Smooth muscle cell (in vitro differentiated cells): ENCODE measurements at regions not wholly inside any gene's neighbourhood (a gene's known extent, or its start where the extent isn't known, plus 50 kb on each side); places are given as distances from the start of the nearest gene placed in this dataset.

Experiments
- DNase-seq: peaks from one replicate; lab custom pipeline; 2025; ENCODE audit not compliant: unreplicated experiment; lab: John Stamatoyannopoulos, UW
- H2AFZ ChIP-seq: fragments of 200-600 bp; sonication (generic); 2 replicates; pipeline ENCODE4 v1.6.0; 2016; ENCODE audit warnings: antibody characterized with exemption, low read depth, mild to moderate bottlenecking
- H3F3A ChIP-seq: fragments of 200-600 bp; sonication (generic); 2 replicates; pipeline ENCODE4 v1.6.0; 2017; ENCODE audit warnings: antibody characterized with exemption, low read depth
- H3K27ac ChIP-seq: fragments of 200-600 bp; sonication (generic); 2 replicates; pipeline ENCODE4 v1.5.1; 2016; ENCODE audit warnings: low read depth, mild to moderate bottlenecking
- H3K27me3 ChIP-seq: fragments of 200-600 bp; sonication (generic); 2 replicates; pipeline ENCODE4 v1.6.1; 2016; ENCODE audit warnings: low read depth, mild to moderate bottlenecking
- H3K36me3 ChIP-seq: fragments of 200-600 bp; sonication (generic); 2 replicates; pipeline ENCODE4 v1.5.1; 2016; ENCODE audit warnings: low read depth
- H3K4me1 ChIP-seq: fragments of 200-600 bp; sonication (generic); 2 replicates; pipeline ENCODE4 v1.5.1; 2016; ENCODE audit warnings: low read depth
- H3K4me2 ChIP-seq: fragments of 200-600 bp; sonication (generic); 2 replicates; pipeline ENCODE4 v1.6.0; 2016; ENCODE audit warnings: mild to moderate bottlenecking
- H3K4me3 ChIP-seq: fragments of 200-600 bp; sonication (generic); 2 replicates; pipeline ENCODE4 v1.5.1; 2016; ENCODE audit warnings: mild to moderate bottlenecking
- H3K79me2 ChIP-seq: fragments of 200-600 bp; sonication (generic); 2 replicates; pipeline ENCODE4 v1.6.0; 2016; ENCODE audit warnings: low read depth, mild to moderate bottlenecking
- H3K9ac ChIP-seq: fragments of 200-600 bp; sonication (generic); 2 replicates; pipeline ENCODE4 v1.6.0; 2016; ENCODE audit warnings: low read depth
- H3K9me3 ChIP-seq: fragments of 200-600 bp; sonication (generic); replicated peaks from 2 replicates; pipeline ENCODE4 v1.5.1; 2016; ENCODE audit warnings: low read depth
- H4K20me1 ChIP-seq: fragments of 200-600 bp; sonication (generic); 2 replicates; pipeline ENCODE4 v1.6.0; 2016; ENCODE audit warnings: low read depth
- CTCF ChIP-seq: fragments of 200-600 bp; sonication (generic); IDR thresholded peaks from 2 replicates; pipeline ENCODE4 v1.5.1; 2017; ENCODE audit warnings: borderline replicate concordance, mild to moderate bottlenecking, antibody characterized with exemption; ENCODE audit not compliant: insufficient read depth, poor library complexity, severe bottlenecking
- WGBS: methylation state at CpG from one replicate; pipeline ENCODE4 v1.1.7; 2016; ENCODE audit warnings: low lambda C conversion rate; 5-methylcytosine and 5-hydroxymethylcytosine counted together

GRCh38 chr13:80591976-80592740 lies 251.2 kb upstream of the SPRY2 start:
- 96% methylated on average over 4 of the region's 4 CpGs for WGBS

GRCh38 chr13:80590551-80590950 lies 249.6 kb upstream of the SPRY2 start:
- WGBS: 85% methylated on average over 3 of the region's 3 CpGs
- Histone ChIP-seq H3K9me3 (no peaks in the 10 kb centered on the region), H3K79me2 (no peaks in the 10 kb centered on the region), H3K4me2 (no peak overlapping the region), H3K27me3 (no peaks in the 10 kb centered on the region), H3F3A (no peaks in the 10 kb centered on the region), H2AFZ (no peak overlapping the region), H3K4me3 (no peak overlapping the region), H3K36me3 (no peaks in the 10 kb centered on the region), H3K4me1 (no peaks in the 10 kb centered on the region), H3K9ac (no peak overlapping the region), H4K20me1 (no peaks in the 10 kb centered on the region), H3K27ac (no peak overlapping the region)
- DNase-seq: no peak
- TF ChIP-seq CTCF: no peak

More at GRCh38 chr13:80591976-80592740, 251.2 kb upstream of the SPRY2 start:
- H2AFZ ChIP-seq: no peak overlapping the region
- no peak overlapping the region for H3K9ac ChIP-seq
- no peaks in the 10 kb centered on the region for H3K27me3 ChIP-seq
- no peak for DNase-seq
- H3K4me3 ChIP-seq: no peak overlapping the region
- H3K36me3 ChIP-seq: no peaks in the 10 kb centered on the region
- TF ChIP-seq CTCF: no peak
- no peaks in the 10 kb centered on the region for H4K20me1 ChIP-seq
- H3K4me2 ChIP-seq: no peak overlapping the region
- no peaks in the 10 kb centered on the region for H3K9me3 ChIP-seq
- no peaks in the 10 kb centered on the region for H3F3A ChIP-seq
- H3K27ac ChIP-seq: no peak overlapping the region
- H3K79me2 ChIP-seq: no peaks in the 10 kb centered on the region
- no peaks in the 10 kb centered on the region for H3K4me1 ChIP-seq

- Histone ChIP-seq H3K27ac (no peak overlapping the region), H3K4me2 (no peak overlapping the region), H3F3A (no peaks in the 10 kb centered on the region), H2AFZ (no peak overlapping the region), H3K79me2 (no peaks in the 10 kb centered on the region), H3K9ac (no peak overlapping the region), H4K20me1 (no peaks in the 10 kb centered on the region), H3K36me3 (no peaks in the 10 kb centered on the region), H3K4me1 (no peaks in the 10 kb centered on the region), H3K27me3 (no peaks in the 10 kb centered on the region), H3K4me3 (no peak overlapping the region), H3K9me3 (no peaks in the 10 kb centered on the region)
- no peak for TF ChIP-seq CTCF
- 54% methylated on average over 2 of the region's 2 CpGs for WGBS
- DNase-seq: no peak
These were observed 245.4 kb upstream of the SPRY2 start for GRCh38 chr13:80586356-80586755.

GRCh38 chr13:80585531-80585930 lies 244.6 kb upstream of the SPRY2 start:
- TF ChIP-seq CTCF: no peak
- no peaks in the 10 kb centered on the region for H4K20me1 ChIP-seq
- H2AFZ ChIP-seq: no peak overlapping the region
- H3K9me3 ChIP-seq: no peaks in the 10 kb centered on the region
- DNase-seq: no peak
- no peaks in the 10 kb centered on the region for H3K79me2 ChIP-seq
- H3K27ac ChIP-seq: no peak overlapping the region
- H3K27me3 ChIP-seq: no peaks in the 10 kb centered on the region
- H3K4me2 ChIP-seq: no peak overlapping the region
- no peaks in the 10 kb centered on the region for H3K4me1 ChIP-seq
- no peaks in the 10 kb centered on the region for H3F3A ChIP-seq
- WGBS: 84% methylated on average over 1 of the region's 1 CpG
- no peaks in the 10 kb centered on the region for H3K36me3 ChIP-seq
- no peak overlapping the region for H3K9ac ChIP-seq
- H3K4me3 ChIP-seq: no peak overlapping the region
